RCC 7860 (cell line): ENCODE measurements at regions not wholly inside any gene's neighbourhood (a gene's known extent, or its start where the extent isn't known, plus 50 kb on each side); places are given as distances from the start of the nearest gene placed in this dataset.

ENCODE experiments used
- DNase-seq: peaks from one replicate; pipeline ENCODE4 v3.0.0-alpha.2; 2015; ENCODE audit warnings: low spot score
- FAIRE-seq: peaks from 2 replicates; lab custom pipeline; 2012; peaks lifted over from hg19 to GRCh38; lab: Jason Lieb, UNC

DNA sequence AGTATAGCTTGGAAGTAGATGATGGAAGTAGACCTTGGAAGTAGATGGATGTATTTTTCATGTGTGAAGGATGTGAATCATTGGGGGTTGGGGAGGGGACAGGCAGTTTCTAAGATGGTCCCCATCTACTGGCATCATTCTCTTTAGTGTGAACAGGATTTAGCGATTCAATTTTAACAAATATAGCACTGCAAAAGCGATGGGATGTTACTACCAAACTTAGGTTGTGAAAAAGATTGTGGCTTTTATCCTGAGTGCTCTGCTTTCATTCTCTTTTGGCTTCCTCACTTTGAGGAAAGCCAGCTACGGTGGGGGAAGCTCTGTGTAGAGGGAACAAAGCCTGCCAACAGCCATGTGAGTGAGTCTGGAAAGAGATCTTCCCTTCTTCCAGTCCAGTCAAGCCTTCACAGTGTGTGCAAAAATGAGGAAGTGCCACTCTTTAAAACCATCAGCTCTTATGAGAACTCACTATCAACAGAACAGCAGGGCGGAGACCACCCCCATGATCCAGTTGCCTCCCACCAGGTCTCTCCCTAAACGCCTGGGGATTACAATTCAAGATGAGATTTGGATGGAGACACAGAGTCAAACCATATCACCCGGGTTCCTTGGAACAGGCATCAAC lies 441.4 kb downstream of the SH3GL2 start:
- DNase-seq (no peak), FAIRE-seq (no peak)

DNA sequence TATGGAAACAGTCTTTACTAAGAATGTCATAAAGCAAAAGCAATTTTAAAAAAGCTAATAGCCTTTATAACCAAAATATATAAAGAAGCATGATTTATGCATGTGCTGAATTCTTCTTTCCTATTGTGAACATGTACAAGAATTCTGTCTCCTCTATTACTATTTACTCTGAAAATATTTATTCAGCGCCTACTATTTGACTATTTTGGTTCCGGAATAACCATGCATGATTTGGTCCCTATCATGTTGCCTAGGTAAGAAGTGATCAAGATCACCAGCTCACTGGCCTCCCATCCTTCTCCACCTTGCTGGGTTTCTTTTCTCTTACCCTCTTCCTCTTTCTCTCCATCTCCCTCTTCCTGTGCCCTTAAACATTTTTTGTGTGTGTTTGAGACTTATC lies 443.8 kb downstream of the SH3GL2 start:
- DNase-seq (no peak), FAIRE-seq (no peak)

DNA sequence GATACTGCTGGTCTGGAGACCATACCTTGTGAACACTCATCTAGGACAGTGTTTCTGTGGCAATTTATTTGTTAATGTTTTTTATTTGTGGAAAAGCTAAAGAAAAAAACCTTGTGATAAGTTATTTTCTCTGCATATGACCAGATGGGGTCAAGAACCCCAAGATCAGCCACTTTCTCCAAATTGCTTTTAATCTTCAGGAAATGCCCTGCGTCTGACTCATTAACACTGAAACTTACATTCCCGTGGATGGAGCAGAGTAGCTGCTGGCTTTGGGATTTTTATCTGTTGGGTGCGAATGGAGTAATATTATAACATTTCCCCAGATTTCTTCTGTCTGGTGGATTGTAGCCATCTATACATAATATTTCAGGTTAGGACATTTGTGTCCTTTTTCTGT lies 444.5 kb downstream of the SH3GL2 start:
- no peak for FAIRE-seq
- DNase-seq = no peak

DNA sequence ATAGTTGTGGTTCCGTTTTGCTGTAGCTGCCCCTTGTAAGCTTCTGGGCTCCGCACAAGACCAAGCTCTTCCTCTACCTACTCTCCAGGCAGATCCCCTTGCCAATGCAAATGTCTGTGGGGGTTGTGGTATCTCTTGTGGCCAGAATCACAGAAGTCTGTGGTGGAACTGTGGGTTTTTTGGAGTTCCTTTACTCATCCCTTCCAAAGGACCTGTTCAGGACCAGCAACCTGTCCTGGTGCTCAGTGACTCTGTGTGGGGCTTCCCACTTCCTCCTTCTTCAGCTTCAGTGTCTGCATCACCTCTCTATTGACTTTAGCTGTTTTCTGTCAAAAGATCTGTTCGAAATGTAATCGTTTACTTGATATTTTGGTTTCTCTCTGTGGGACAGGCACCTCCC lies 441.3 kb upstream of the ADAMTSL1 start:
- DNase-seq = no peak

DNA sequence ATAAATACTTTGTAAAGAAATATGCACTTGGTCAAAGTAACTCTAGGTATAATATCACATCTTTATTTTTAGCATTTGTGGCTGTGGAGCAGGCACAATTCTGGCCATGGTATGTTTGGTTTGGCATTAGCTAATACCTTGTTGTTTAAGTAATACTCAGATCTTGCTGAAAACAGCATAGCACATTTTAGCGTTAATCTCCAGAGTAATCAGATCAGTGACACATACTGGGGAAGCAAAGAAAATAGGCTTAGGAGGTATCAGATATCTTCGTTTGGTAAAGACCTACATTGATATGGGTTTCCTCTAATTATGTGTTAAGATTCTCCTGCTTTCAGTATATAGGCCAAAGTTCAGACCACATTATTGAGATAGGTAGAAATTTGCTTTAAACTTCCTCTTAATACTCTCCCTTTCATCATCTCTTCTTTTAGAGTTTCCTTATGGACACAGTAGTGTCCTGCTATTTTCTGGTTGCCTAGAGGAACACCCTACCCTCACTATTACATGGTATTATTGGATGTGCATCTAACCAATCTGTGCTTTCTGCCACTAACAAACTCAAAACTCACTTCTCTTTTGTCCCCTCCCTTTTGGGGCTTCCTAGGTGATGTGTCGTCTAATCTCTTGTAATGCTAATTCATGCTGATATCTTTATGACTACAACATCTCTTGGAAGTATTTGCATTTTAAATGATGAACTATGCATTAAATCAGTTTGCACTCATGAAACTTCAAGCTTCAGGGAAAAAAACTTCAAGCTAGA lies 437.3 kb upstream of the ADAMTSL1 start:
- FAIRE-seq (no peak), DNase-seq (no peak)

More for the DNA sequence above, 441.3 kb upstream of the ADAMTSL1 start:
- FAIRE-seq = no peak

DNA sequence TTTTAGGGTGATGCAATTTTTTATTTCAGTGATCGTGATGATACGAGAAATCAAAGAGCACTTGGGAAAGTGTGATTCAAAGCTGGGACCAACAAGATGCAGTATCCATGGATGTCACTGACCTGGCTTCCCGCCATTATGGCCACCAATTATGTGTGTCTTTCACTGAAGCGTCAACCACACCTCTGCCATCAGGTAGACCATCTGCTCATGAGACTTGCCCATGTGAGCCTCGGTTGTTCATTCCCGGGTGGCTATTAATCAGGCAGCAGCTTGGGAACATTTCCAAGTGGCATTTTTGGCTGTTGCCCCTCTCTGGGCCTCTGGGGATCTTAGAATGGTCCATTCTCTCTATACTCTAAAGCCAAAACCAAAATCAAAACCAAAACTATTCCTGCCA lies 436.0 kb upstream of the ADAMTSL1 start:
- no peak for DNase-seq
- no peak for FAIRE-seq

DNA sequence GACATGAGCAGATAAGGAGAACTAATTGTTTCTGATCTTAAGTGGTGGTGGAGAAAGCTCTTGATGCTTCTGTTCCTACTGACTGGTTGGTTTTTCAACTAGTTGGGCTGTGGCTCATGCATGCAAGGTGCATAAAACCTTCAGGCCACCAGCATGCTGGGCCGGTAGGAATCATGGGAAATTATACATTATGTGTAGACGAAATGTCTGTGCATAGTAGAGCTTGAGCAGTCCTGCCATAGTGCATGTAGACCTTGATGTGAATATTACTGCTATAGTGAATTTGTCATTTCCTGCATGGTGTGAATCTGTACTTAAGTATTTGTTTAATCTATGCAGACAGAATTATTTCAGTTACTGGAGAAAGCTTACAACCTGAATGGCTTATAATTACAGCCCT lies 433.6 kb upstream of the ADAMTSL1 start:
- DNase-seq = no peak
- no peak for FAIRE-seq

DNA sequence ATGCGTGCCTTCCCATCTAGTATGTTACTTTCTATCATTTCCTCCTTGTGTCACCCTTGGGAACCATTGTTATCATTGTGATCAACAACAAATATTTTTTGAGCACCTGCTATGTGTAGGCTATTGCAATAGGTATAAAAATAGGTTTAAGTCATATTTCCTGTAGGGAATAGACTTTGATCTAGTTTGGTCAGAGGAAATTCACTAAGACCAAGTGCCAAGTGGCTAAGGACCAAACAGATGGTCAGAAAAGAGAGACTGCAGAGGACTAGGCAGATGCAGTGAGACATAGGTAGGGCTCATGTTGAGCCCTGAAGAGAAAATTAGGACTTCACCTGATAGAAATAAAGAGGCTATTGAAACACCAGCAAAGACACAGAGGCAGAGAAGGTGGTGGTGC lies 430.0 kb upstream of the ADAMTSL1 start:
- FAIRE-seq (no peak), DNase-seq (no peak)

DNA sequence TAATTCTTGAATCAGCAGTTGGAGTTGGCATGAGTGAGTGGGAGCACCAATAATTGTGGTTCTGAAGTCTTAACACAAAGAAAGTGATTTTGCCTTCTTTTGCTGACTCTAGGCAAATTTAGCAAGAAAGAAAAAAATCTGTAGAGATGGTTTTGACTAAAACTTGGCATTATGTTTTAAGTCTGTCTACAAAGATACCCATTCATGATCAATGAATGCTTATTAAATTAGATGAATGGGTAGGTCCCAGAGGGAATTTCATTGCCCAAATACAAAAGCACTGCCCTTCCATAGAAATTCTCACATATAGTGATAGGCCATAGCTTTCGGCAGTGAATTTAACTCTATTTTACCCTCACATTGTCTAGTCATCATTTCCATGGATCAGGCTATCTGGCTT lies 428.6 kb upstream of the ADAMTSL1 start:
- DNase-seq (no peak), FAIRE-seq (no peak)

DNA sequence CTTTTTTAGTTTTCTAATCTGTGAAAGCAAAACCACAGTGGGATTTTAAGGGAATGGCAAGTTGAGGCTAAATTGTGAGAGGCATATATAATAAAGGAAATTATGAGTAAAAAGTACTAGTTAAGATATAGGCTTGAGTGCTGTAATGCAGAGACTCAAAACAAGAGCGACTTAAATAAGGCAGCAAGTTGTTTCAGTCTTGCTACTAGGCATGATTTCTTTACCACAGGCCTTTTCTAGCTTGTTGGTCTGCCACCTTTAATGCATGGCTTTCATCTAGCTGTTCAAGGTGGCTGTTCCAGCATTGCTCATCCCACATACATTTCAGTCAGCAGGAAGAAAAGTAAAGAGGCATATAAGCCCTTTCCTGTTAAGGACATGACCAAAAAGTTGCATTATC lies 427.9 kb upstream of the ADAMTSL1 start:
- no peak for DNase-seq
- FAIRE-seq = no peak

DNA sequence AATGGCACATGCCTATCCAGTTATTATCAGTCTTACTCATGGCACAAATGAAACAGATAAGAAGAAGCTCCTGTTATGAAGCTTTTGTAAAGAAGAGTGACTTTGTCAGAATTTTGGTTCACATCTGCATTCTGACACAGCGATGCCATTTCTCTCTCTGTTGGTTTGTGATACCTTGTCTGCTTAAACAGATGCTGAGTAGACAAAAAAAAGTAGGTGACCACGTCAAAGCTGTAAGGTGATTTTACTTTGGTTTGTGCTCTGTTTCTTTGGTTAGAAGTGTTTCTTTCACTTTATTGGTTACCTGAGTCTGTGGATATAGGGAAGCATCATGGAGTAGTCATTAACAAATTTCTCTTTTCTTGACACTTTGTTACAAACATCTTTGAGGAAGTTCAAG lies 422.3 kb upstream of the ADAMTSL1 start:
- FAIRE-seq (no peak), DNase-seq (no peak)

DNA sequence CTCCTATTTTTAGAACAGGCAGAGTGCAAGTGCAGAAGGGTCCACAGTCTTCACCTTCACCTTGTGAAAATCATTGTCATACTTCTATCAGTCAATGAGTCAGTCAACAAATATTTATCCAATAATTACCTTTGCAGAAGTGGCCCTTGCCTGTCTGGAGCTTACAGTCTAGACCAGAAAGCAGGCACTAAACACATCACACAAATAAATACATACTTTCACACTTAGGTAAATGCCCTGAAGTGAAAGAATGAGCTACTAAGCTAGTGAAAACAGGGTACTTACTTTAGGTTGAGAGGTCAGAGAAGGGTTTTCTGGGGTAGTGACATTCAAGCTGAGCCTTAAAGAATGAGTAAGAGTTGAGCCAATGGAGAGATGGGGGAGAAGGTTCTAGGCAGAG lies 421.9 kb upstream of the ADAMTSL1 start:
- DNase-seq (no peak), FAIRE-seq (no peak)

DNA sequence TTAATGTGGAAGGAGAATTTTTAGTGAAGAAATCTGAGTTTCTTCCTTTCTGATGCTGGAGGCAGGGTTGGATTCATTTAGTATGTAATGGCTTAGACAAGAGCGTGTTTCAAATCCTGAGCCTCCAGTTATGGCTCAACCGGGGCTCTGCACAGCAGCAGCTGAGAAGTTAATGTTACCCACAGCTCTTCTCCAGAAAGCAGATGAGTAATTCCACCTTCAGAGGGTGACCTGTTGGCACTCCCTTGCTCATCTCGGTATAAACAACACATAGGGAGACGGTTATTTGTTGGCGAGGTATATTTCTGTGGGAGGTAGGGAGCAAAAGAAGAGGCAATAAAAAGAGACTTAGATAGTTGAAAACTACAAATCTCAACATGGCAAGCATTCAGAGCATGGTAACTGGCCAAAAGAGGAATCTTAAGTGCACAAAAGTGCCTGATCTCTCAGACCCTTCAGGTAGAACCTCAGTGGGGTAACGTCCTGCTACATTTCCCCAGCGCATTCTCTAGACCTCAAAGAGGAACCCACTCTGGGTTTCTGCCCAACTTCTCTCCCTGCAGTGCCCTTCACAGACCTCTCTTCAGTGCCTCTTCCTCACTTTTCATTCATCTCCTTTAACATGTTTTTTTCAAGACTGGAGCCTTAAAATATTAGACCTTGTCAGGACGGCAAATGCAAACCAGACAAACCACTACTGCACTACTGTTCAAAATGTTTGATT lies 417.5 kb upstream of the ADAMTSL1 start:
- no peak for DNase-seq
- FAIRE-seq = no peak

DNA sequence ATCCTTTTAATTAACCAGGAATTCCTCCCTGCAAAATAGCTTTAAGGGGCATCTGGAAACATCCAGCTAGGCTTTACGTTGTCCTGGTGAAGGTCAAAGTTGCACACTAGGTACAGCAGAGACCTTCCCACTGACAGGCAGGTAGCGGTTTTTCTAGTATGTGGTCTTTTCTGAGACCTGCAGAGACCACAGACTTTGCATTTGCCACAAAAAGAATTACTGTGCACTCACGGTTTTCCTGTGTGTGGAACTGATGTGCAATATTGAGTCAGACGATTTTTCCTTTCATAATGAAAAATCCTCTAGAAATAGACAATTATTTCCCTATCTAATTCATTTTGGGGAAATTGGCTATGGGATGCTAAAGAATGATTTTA lies 417.0 kb upstream of the ADAMTSL1 start:
- DNase-seq (no peak), FAIRE-seq (no peak)

DNA sequence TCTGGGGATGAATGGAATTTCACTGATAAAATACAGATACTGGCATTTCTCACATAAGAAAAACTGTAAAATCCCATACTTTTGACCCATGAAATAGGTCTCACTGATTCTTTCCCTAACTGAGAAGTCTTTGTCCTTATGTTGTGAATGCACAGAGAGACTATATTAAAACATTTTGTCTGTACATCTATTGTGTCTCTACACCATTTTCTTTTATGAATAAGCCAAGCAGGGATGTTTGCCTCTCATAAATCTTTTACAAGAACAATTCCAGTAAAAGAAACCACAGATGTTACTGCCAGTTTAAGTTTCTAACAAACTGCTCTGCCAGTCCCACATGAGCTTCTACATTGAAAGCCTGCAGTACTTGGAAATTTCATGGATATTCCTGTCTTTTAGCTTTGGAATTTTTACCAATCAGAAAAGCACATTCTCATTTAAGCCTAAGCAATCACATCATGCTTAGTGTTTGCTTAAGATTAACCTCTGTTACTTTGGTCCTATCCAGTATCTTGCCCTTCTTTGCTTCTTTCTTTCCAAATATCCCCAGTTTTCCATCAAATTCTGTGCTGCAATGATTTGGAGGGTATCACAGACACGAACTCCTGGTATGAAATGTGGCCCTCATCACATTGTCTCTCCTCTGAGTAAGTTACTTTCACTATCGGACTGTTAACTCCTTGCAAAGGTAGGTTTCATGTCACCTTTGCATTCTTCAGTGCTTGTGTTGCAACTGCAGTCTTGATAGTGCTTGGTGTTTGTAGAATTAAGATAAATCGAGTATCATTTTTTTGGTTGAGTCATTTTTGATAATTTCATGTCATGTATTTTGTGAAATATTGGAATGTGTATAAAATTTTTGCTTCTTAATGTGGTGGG lies 415.1 kb upstream of the ADAMTSL1 start:
- DNase-seq (no peak), FAIRE-seq (no peak)

DNA sequence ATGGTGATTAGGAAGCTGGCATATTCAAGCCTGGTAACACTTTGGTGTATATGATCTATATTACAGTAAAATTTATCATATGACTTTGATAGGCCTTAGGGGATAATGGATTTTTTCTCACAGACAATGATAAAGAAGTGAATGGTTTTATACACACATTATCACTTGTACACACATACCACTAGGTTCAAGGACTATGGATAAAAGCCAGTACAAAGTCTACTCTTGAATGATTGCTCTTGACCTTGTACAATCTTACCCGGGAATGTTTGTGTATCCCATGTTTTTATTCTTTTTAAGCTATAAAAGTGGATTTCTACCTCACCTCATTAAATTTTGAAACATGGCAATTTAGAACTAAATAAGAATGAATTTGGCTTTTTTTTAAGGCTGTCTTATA lies 414.5 kb upstream of the ADAMTSL1 start:
- FAIRE-seq = no peak
- DNase-seq = no peak

DNA sequence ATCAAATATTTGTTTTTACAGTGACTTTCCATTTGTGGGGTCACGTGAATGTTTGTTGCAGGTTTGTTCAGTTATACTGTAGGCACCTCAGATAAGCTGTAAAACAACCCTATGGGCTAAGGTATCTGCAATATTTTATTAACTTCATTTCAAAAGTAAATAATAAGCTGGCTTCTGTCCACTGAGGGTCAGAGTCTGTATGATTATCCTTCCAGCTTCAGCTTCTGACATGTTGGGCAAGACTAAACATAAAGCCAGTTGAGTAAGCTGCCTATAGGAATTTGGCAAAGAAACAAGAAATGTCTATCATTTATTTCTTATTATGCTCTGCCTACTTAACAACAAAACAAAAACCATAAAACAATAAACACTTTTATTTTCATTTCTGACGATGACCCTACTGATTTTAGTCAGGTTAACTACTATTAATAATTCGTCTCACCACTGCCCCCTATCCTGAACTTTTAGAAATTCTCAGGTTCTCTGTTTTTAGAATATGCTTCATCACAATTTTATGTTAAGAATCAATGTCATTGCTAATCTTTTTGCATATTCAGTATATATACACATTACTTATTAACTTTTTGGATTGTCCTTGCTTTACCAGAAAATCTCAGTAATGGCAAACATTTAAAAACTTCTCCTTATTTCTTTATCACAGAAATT lies 413.6 kb upstream of the ADAMTSL1 start:
- FAIRE-seq = no peak
- no peak for DNase-seq

DNA sequence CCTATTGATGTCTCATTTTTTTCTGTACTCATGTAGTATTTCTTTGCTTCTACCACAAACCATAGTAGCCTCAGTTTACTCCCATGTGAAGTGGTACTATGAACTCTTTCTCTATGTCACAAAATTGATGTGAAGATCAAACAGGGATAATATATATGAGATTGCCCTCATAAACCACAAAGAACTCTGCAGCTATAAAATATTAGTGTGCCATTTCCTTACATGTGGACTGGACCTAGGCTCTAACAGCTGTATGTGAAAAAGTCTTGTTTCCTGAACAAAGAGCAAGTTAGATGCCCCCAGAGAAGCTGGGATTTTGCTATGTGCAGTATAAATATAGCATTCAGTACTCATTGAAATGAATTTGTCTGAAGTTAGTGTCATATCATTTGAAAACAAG lies 412.6 kb upstream of the ADAMTSL1 start:
- no peak for DNase-seq
- no peak for FAIRE-seq

DNA sequence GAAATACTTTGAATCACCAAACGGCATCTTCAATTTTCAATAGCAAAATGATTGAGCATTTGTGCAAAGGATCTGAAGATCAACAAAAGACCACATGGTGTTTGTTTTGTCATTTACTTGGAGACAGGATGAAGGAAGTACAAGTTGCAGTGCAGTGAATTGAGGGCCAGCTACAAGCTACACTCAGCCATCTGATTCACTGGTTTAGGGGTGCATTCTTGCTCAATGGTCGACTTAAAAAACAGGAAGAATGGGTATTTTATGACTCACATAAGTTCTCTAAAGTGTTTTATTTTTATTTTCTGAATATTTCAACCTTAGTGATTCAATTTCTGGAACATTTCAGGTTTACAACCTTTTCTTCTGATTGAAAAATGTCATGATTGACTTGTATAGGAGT lies 412.1 kb upstream of the ADAMTSL1 start:
- FAIRE-seq = no peak
- DNase-seq = no peak

DNA sequence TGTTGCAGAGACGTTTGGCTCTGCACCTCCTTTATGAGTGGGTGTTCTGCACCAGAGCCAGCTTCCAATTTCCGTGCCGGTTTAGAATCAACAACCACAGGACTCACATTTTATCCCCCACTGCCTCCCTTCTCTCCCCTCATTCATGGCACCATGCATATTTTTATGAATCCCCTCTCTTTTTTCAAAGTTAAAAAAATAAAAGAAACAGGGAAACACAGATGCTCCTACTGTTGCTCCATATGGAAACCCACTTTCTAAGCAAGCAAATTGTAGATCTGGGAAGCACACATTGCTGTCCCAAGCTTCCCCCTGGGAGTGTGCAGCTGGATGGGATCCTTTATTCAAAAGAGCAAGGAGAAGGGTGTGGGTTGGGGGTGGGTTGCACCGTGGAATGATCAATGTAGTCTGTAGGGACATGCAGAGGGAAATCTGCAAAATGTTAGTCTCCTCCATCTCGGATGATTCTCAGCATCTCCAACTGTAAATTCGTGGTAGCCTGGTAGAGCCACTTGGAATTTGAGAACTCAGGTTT lies 410.0 kb upstream of the ADAMTSL1 start:
- no peak for DNase-seq

More for the DNA sequence above, 410.0 kb upstream of the ADAMTSL1 start:
- no peak for FAIRE-seq
